SK-N-SH (cell line): ENCODE measurements at regions not wholly inside any gene's neighbourhood (a gene's known extent, or its start where the extent isn't known, plus 50 kb on each side); places are given as distances from the start of the nearest gene placed in this dataset.

Source experiments
- CTCF ChIA-PET: fragments of 300-600, 350-600 bp; formaldehyde crosslinking; extraction: SDS; loops from one replicate; lab custom pipeline; 2021; lab: Yijun Ruan, JAX
- POLR2A ChIA-PET: fragments of 350-600 bp; sonication (Branson Sonifier 250); formaldehyde crosslinking; extraction: SDS; loops from one replicate; lab custom pipeline; 2020; ENCODE audit warnings: antibody characterized with exemption, inconsistent platforms; lab: Yijun Ruan, JAX
- DNase-seq: peaks from one replicate; pipeline ENCODE4 v3.0.0; 2012
- H2AFZ ChIP-seq: fragments of 200-600 bp; sonication (generic); 2 replicates; pipeline ENCODE4 v1.8.1; 2016; ENCODE audit warnings: antibody characterized with exemption, mild to moderate bottlenecking, low read depth
- H3F3A ChIP-seq: fragments of 200-600 bp; sonication (generic); replicated peaks from 2 replicates; pipeline ENCODE3; 2016; ENCODE audit warnings: antibody characterized with exemption, mild to moderate bottlenecking; ENCODE audit not compliant: insufficient read depth
- H3K27ac ChIP-seq, 2 experiments: fragments of 200-500 bp in 1 of 2; fragments of 200-600 bp in 1 of 2; sonication (Bioruptor generic) in 1 of 2; sonication (generic), shearing (Covaris generic) in 1 of 2; 2 replicates each; pipeline versions ENCODE4 v1.5.1 to v1.6.1; 2014 to 2016; ENCODE audit warnings: low read depth in 2 of 2, inconsistent platforms in 1 of 2, low read length in 1 of 2, mild to moderate bottlenecking in 1 of 2, mixed read lengths in 1 of 2
- H3K27me3 ChIP-seq: fragments of 200-600 bp; sonication (generic), shearing (Covaris generic); 2 replicates; pipeline ENCODE4 v1.6.1; 2016; ENCODE audit warnings: mixed run types; ENCODE audit not compliant: insufficient read depth
- H3K36me3 ChIP-seq, 2 experiments: fragments of 200-500 bp in 1 of 2; fragments of 200-600 bp in 1 of 2; sonication (Bioruptor generic) in 1 of 2; sonication (generic) in 1 of 2; replicated peaks in 1 of 2; 2 replicates each; pipeline versions ENCODE3 to v1.5.1; 2014 to 2016; ENCODE audit warnings: low read length in 1 of 2, mild to moderate bottlenecking in 1 of 2; ENCODE audit not compliant: insufficient read depth in 2 of 2, control insufficient read depth in 1 of 2
- H3K4me1 ChIP-seq, 2 experiments: fragments of 200-500 bp in 1 of 2; fragments of 200-600 bp in 1 of 2; sonication (Bioruptor generic) in 1 of 2; sonication (generic), shearing (Covaris generic) in 1 of 2; 2 replicates each; pipeline versions ENCODE4 v1.5.1 to v1.6.1; 2014 to 2016; ENCODE audit warnings: low read depth in 1 of 2, low read length in 1 of 2, mixed run types in 1 of 2; ENCODE audit not compliant: insufficient read depth in 2 of 2, control insufficient read depth in 1 of 2
- H3K4me2 ChIP-seq: fragments of 200-600 bp; sonication (generic), shearing (Covaris generic); 2 replicates; pipeline ENCODE4 v1.6.1; 2017; ENCODE audit warnings: mixed run types
- H3K4me3 ChIP-seq, 2 experiments: fragments of 200-500 bp in 1 of 2; fragments of 200-600 bp in 1 of 2; sonication (Bioruptor generic) in 1 of 2; sonication (generic), shearing (Covaris generic) in 1 of 2; 2 replicates each; pipeline versions ENCODE4 v1.5.1 to v1.8.1; 2014 to 2016; ENCODE audit warnings: low read depth in 2 of 2, inconsistent platforms in 1 of 2, low read length in 1 of 2, mild to moderate bottlenecking in 1 of 2, mixed read lengths in 1 of 2, moderate library complexity in 1 of 2
- H3K79me2 ChIP-seq: fragments of 200-600 bp; sonication (generic); 2 replicates; pipeline ENCODE4 v1.8.1; 2017; ENCODE audit warnings: mild to moderate bottlenecking; ENCODE audit not compliant: insufficient read depth
- H3K9ac ChIP-seq: fragments of 200-600 bp; sonication (generic); 2 replicates; pipeline ENCODE4 v1.6.1; 2017; ENCODE audit warnings: mixed run types
- H3K9me2 ChIP-seq: fragments of 200-600 bp; sonication (generic); 2 replicates; pipeline ENCODE4 v1.6.1; 2017; ENCODE audit warnings: mixed run types
- H3K9me3 ChIP-seq: fragments of 200-600 bp; sonication (generic); 2 replicates; pipeline ENCODE4 v1.6.1; 2017; ENCODE audit warnings: mixed run types, mild to moderate bottlenecking, moderate library complexity
- H4K20me1 ChIP-seq: fragments of 200-600 bp; sonication (generic); 2 replicates; pipeline ENCODE4 v1.6.1; 2017; ENCODE audit warnings: mild to moderate bottlenecking, mixed run types; ENCODE audit not compliant: insufficient read depth
- FOXJ3 ChIP-seq: sonication (generic); formaldehyde crosslinking; IDR thresholded peaks from 2 replicates; pipeline ENCODE4 v1.5.1; 2020; ENCODE audit warnings: mild to moderate bottlenecking, missing genetic modification reagents
- MAX ChIP-seq: IDR thresholded peaks from 2 replicates; pipeline ENCODE4 v1.4.0; 2012; ENCODE audit warnings: low read depth
- MXI1 ChIP-seq: IDR thresholded peaks from 2 replicates; pipeline ENCODE4 v1.6.1; 2012; ENCODE audit warnings: mild to moderate bottlenecking, low read depth, low read length, improper control_type of control experiment
- PBX3 ChIP-seq: IDR thresholded peaks from 2 replicates; pipeline ENCODE4; 2012
- POLR2AphosphoS5 ChIP-seq: IDR thresholded peaks from 2 replicates; pipeline ENCODE4 v1.6.1; 2012; ENCODE audit warnings: low read depth, low read length
- RAD21 ChIP-seq: IDR thresholded peaks from 2 replicates; pipeline ENCODE4 v1.6.1; 2012; ENCODE audit warnings: mild to moderate bottlenecking, low read length
- RCOR1 ChIP-seq: fragments of 150-350 bp; IDR thresholded peaks from 2 replicates; pipeline ENCODE4 v1.6.1; 2017; ENCODE audit warnings: antibody characterized with exemption, low read length
- RFX5 ChIP-seq: IDR thresholded peaks from 2 replicates; pipeline ENCODE4 v1.6.1; 2012; ENCODE audit warnings: mild to moderate bottlenecking, improper control_type of control experiment, low read length
- SIN3A ChIP-seq: IDR thresholded peaks from 2 replicates; pipeline ENCODE4 v1.6.1; 2012; ENCODE audit warnings: low read depth, mild to moderate bottlenecking, low read length, moderate library complexity, borderline replicate concordance
- SMC3 ChIP-seq: IDR thresholded peaks from 2 replicates; pipeline ENCODE4 v1.6.1; 2012; ENCODE audit warnings: low read depth, low read length, improper control_type of control experiment
- TCF12 ChIP-seq: IDR thresholded peaks from 2 replicates; pipeline ENCODE4 v1.4.0; 2012
- TEAD4 ChIP-seq: IDR thresholded peaks from 2 replicates; pipeline ENCODE4 v1.4.0; 2012; ENCODE audit warnings: mild to moderate bottlenecking, borderline replicate concordance; ENCODE audit not compliant: insufficient read depth
- USF2 ChIP-seq: fragments of 150-350 bp; IDR thresholded peaks from 2 replicates; pipeline ENCODE4 v1.6.1; 2017; ENCODE audit warnings: antibody characterized with exemption, low read length, low read depth, borderline replicate concordance
- WGBS: methylation state at CpG from one replicate; pipeline ENCODE4 v1.1.6; 2017; ENCODE audit warnings: low lambda C conversion rate; 5-methylcytosine and 5-hydroxymethylcytosine counted together

- H3K27me3 ChIP-seq, result no peaks in the 10 kb centered on the region
- H3K79me2 ChIP-seq, result no peaks in the 10 kb centered on the region
- no peaks in the 10 kb centered on the region for H3K9me3 ChIP-seq
- H3K9me2 ChIP-seq, result no peaks in the 10 kb centered on the region
- TF ChIP-seq SMC3 (no peak), MXI1 (no peak), RAD21 (no peak), RFX5 (no peak), TEAD4 (no peak), FOXJ3 (CRISPR knock-in tag) (no peak), MAX (no peak), RCOR1 (no peak), TCF12 (no peak), POLR2AphosphoS5 (no peak), PBX3 (no peak), USF2 (no peak)
- DNase-seq, result no peak
- no peak overlapping the region for H3K4me3 ChIP-seq
- peaks cover 6% of the 10 kb centered on the region for H3F3A ChIP-seq
- no peak overlapping the region for H3K27ac ChIP-seq
- no peak overlapping the region for H3K4me2 ChIP-seq
- WGBS, result 63% methylated on average over 3 of the region's 3 CpGs
- peaks cover 0 to 12% of the 10 kb centered on the region in 2 experiments; a peak in 3 of 4 replicates for H3K4me1 ChIP-seq
- H4K20me1 ChIP-seq, result no peaks in the 10 kb centered on the region
- peaks cover 0 to 4% of the 10 kb centered on the region in 2 experiments for H3K36me3 ChIP-seq
- no peak overlapping the region for H3K9ac ChIP-seq
- ChIA-PET POLR2A (no interaction called here), CTCF (interaction anchor here (0.6 to 5.6 kb wide), 6 partner anchors 38 to 1048 kb away, joined by 3 to 75 read pairs (median 18); no protein-coding TSS in a partner anchor)
- no peak overlapping the region for H2AFZ ChIP-seq
Observed at GRCh38 chr6:144586986-144587385, 301.9 kb downstream of the UTRN start.

GRCh38 chr6:144588697-144589325, 303.7 kb downstream of the UTRN start:
- Histone ChIP-seq H3K9ac (no peak overlapping the region), H3K4me2 (no peak overlapping the region), H3K9me2 (no peaks in the 10 kb centered on the region), H3K27me3 (no peaks in the 10 kb centered on the region), H3K27ac (no peak overlapping the region), H3K4me1 (peaks cover 0 to under 1% of the 10 kb centered on the region in 2 experiments; a peak in 1 of 4 replicates), H4K20me1 (no peaks in the 10 kb centered on the region), H3F3A (peaks cover 6% of the 10 kb centered on the region), H3K79me2 (no peaks in the 10 kb centered on the region), H3K36me3 (peaks cover 0 to 4% of the 10 kb centered on the region in 2 experiments), H3K9me3 (no peaks in the 10 kb centered on the region), H2AFZ (no peak overlapping the region), H3K4me3 (no peak overlapping the region)
- TF ChIP-seq SIN3A, result no peak
- no peak for TF ChIP-seq TCF12
- CTCF ChIA-PET, result interaction anchor here (1.0 to 2.8 kb wide), 5 partner anchors 16 to 1299 kb away, joined by 3 to 9 read pairs (median 4); no protein-coding TSS in a partner anchor
- no peak for DNase-seq
- WGBS, result 57% methylated on average over 1 of the region's 1 CpG
- POLR2A ChIA-PET, result no interaction called here
